ENCODE measurements at regions not wholly inside any gene's neighbourhood (a gene's known extent, or its start where the extent isn't known, plus 50 kb on each side); places are given as distances from the start of the nearest gene placed in this dataset.
"Not testable (repeated sequence)": the region's sequence is repeated elsewhere in the genome, so short reads cannot be mapped to it uniquely, and the experiment has no call there.

GRCh38 chr9:101849102-101849707 lies 110.8 kb upstream of the GRIN3A start:
- Histone ChIP-seq H3K4me1 (ENCODE audit: control insufficient read depth, low read depth, low read length) (peaks cover 7% of the 10 kb centered on the region), H3K27ac (ENCODE audit: low read length) (no peak overlapping the region), H3K9me3 (ENCODE audit: control insufficient read depth, low read depth, low read length) (no peaks in the 10 kb centered on the region), H3K36me3 (ENCODE audit: control insufficient read depth, low read depth, low read length) (no peaks in the 10 kb centered on the region), H3K9ac (ENCODE audit: low read length) (no peak overlapping the region), H3K27me3 (ENCODE audit: control insufficient read depth, insufficient read depth, low read length) (no peaks in the 10 kb centered on the region), H3K4me3 (ENCODE audit: low read length) (no peak overlapping the region)

- Histone ChIP-seq H3K4me3 (ENCODE audit: low read length) (no peak overlapping the region), H3K27me3 (ENCODE audit: control insufficient read depth, insufficient read depth, low read length) (no peaks in the 10 kb centered on the region), H3K9ac (ENCODE audit: low read length) (no peak overlapping the region), H3K27ac (ENCODE audit: low read length) (no peak overlapping the region), H3K9me3 (ENCODE audit: control insufficient read depth, low read depth, low read length) (no peaks in the 10 kb centered on the region), H3K36me3 (ENCODE audit: control insufficient read depth, low read depth, low read length) (no peaks in the 10 kb centered on the region), H3K4me1 (ENCODE audit: control insufficient read depth, low read depth, low read length) (peaks cover 7% of the 10 kb centered on the region)
Observed at GRCh38 chr9:101848485-101848919, 110.1 kb upstream of the GRIN3A start.

- Histone ChIP-seq H3K9ac (ENCODE audit: low read length) (no peak overlapping the region), H3K9me3 (ENCODE audit: control insufficient read depth, low read depth, low read length) (no peaks in the 10 kb centered on the region), H3K4me1 (ENCODE audit: control insufficient read depth, low read depth, low read length) (peaks cover 7% of the 10 kb centered on the region), H3K4me3 (ENCODE audit: low read length) (no peak overlapping the region), H3K27me3 (ENCODE audit: control insufficient read depth, insufficient read depth, low read length) (no peaks in the 10 kb centered on the region), H3K36me3 (ENCODE audit: control insufficient read depth, low read depth, low read length) (no peaks in the 10 kb centered on the region), H3K27ac (ENCODE audit: low read length) (no peak overlapping the region)
Observed at GRCh38 chr9:101846161-101846560, 107.7 kb upstream of the GRIN3A start.

GRCh38 chr9:101840694-101841188 lies 102.3 kb upstream of the GRIN3A start:
- Histone ChIP-seq H3K4me1 (ENCODE audit: control insufficient read depth, low read depth, low read length) (peaks cover 7% of the 10 kb centered on the region), H3K27me3 (ENCODE audit: control insufficient read depth, insufficient read depth, low read length) (no peaks in the 10 kb centered on the region), H3K4me3 (ENCODE audit: low read length) (no peak overlapping the region)

GRCh38 chr9:101838988-101839387 lies 100.5 kb upstream of the GRIN3A start:
- H3K4me3 ChIP-seq (ENCODE audit: low read length); H3K4me1 ChIP-seq (ENCODE audit: control insufficient read depth, low read depth, low read length): not testable (repeated sequence)

More at GRCh38 chr9:101840694-101841188, 102.3 kb upstream of the GRIN3A start:
- Histone ChIP-seq H3K36me3 (ENCODE audit: control insufficient read depth, low read depth, low read length) (no peaks in the 10 kb centered on the region), H3K27ac (ENCODE audit: low read length) (no peak overlapping the region), H3K9ac (ENCODE audit: low read length) (no peak overlapping the region), H3K9me3 (ENCODE audit: control insufficient read depth, low read depth, low read length) (no peaks in the 10 kb centered on the region)

GRCh38 chr9:101836021-101836420 lies 97.6 kb upstream of the GRIN3A start:
- Histone ChIP-seq H3K27ac (ENCODE audit: low read length) (no peak overlapping the region), H3K36me3 (ENCODE audit: control insufficient read depth, low read depth, low read length) (no peaks in the 10 kb centered on the region), H3K9me3 (ENCODE audit: control insufficient read depth, low read depth, low read length) (no peaks in the 10 kb centered on the region), H3K27me3 (ENCODE audit: control insufficient read depth, insufficient read depth, low read length) (no peaks in the 10 kb centered on the region), H3K4me3 (ENCODE audit: low read length) (no peak overlapping the region), H3K4me1 (ENCODE audit: control insufficient read depth, low read depth, low read length) (no peaks in the 10 kb centered on the region), H3K9ac (ENCODE audit: low read length) (no peak overlapping the region)

More at GRCh38 chr9:101838988-101839387, 100.5 kb upstream of the GRIN3A start:
- H3K27me3 ChIP-seq (ENCODE audit: control insufficient read depth, insufficient read depth, low read length); H3K9me3 ChIP-seq (ENCODE audit: control insufficient read depth, low read depth, low read length); H3K27ac ChIP-seq (ENCODE audit: low read length); H3K9ac ChIP-seq (ENCODE audit: low read length); H3K36me3 ChIP-seq (ENCODE audit: control insufficient read depth, low read depth, low read length): not testable (repeated sequence)

- no peaks in the 10 kb centered on the region for H3K27me3 ChIP-seq (ENCODE audit: control insufficient read depth, insufficient read depth, low read length)
- no peaks in the 10 kb centered on the region for H3K9me3 ChIP-seq (ENCODE audit: control insufficient read depth, low read depth, low read length)
- H3K9ac ChIP-seq (ENCODE audit: low read length) = no peak overlapping the region
- H3K36me3 ChIP-seq (ENCODE audit: control insufficient read depth, low read depth, low read length) = no peaks in the 10 kb centered on the region
- no peaks in the 10 kb centered on the region for H3K4me1 ChIP-seq (ENCODE audit: control insufficient read depth, low read depth, low read length)
- H3K27ac ChIP-seq (ENCODE audit: low read length) = no peak overlapping the region
- no peak overlapping the region for H3K4me3 ChIP-seq (ENCODE audit: low read length)
Observed at GRCh38 chr9:101832486-101832885, 94.0 kb upstream of the GRIN3A start.

GRCh38 chr9:101821450-101821849 lies 83.0 kb upstream of the GRIN3A start:
- H3K4me3 ChIP-seq (ENCODE audit: low read length); H3K4me1 ChIP-seq (ENCODE audit: control insufficient read depth, low read depth, low read length); H3K27ac ChIP-seq (ENCODE audit: low read length); H3K9me3 ChIP-seq (ENCODE audit: control insufficient read depth, low read depth, low read length); H3K36me3 ChIP-seq (ENCODE audit: control insufficient read depth, low read depth, low read length); H3K9ac ChIP-seq (ENCODE audit: low read length); H3K27me3 ChIP-seq (ENCODE audit: control insufficient read depth, insufficient read depth, low read length): not testable (repeated sequence)

GRCh38 chr9:101820983-101821382 lies 82.5 kb upstream of the GRIN3A start:
- H3K4me3 ChIP-seq (ENCODE audit: low read length); H3K9ac ChIP-seq (ENCODE audit: low read length); H3K27ac ChIP-seq (ENCODE audit: low read length); H3K36me3 ChIP-seq (ENCODE audit: control insufficient read depth, low read depth, low read length); H3K9me3 ChIP-seq (ENCODE audit: control insufficient read depth, low read depth, low read length); H3K27me3 ChIP-seq (ENCODE audit: control insufficient read depth, insufficient read depth, low read length); H3K4me1 ChIP-seq (ENCODE audit: control insufficient read depth, low read depth, low read length): not testable (repeated sequence)

- no peaks in the 10 kb centered on the region for H3K36me3 ChIP-seq (ENCODE audit: control insufficient read depth, low read depth, low read length)
- H3K4me3 ChIP-seq (ENCODE audit: low read length) = no peak overlapping the region
- no peaks in the 10 kb centered on the region for H3K27me3 ChIP-seq (ENCODE audit: control insufficient read depth, insufficient read depth, low read length)
- H3K9me3 ChIP-seq (ENCODE audit: control insufficient read depth, low read depth, low read length) = no peaks in the 10 kb centered on the region
- no peak overlapping the region for H3K9ac ChIP-seq (ENCODE audit: low read length)
- H3K27ac ChIP-seq (ENCODE audit: low read length) = no peak overlapping the region
- H3K4me1 ChIP-seq (ENCODE audit: control insufficient read depth, low read depth, low read length) = no peaks in the 10 kb centered on the region
Observed at GRCh38 chr9:101814064-101814463, 75.6 kb upstream of the GRIN3A start.

- H3K9me3 ChIP-seq (ENCODE audit: control insufficient read depth, low read depth, low read length); H3K4me3 ChIP-seq (ENCODE audit: low read length); H3K36me3 ChIP-seq (ENCODE audit: control insufficient read depth, low read depth, low read length); H3K27ac ChIP-seq (ENCODE audit: low read length); H3K27me3 ChIP-seq (ENCODE audit: control insufficient read depth, insufficient read depth, low read length); H3K9ac ChIP-seq (ENCODE audit: low read length); H3K4me1 ChIP-seq (ENCODE audit: control insufficient read depth, low read depth, low read length): not testable (repeated sequence)
Observed at GRCh38 chr9:101807879-101808278, 69.4 kb upstream of the GRIN3A start.

- Histone ChIP-seq H3K4me3 (ENCODE audit: low read length) (no peak overlapping the region), H3K9me3 (ENCODE audit: control insufficient read depth, low read depth, low read length) (no peaks in the 10 kb centered on the region), H3K36me3 (ENCODE audit: control insufficient read depth, low read depth, low read length) (no peaks in the 10 kb centered on the region), H3K4me1 (ENCODE audit: control insufficient read depth, low read depth, low read length) (no peaks in the 10 kb centered on the region), H3K27me3 (ENCODE audit: control insufficient read depth, insufficient read depth, low read length) (no peaks in the 10 kb centered on the region), H3K27ac (ENCODE audit: low read length) (no peak overlapping the region), H3K9ac (ENCODE audit: low read length) (no peak overlapping the region)
Observed at GRCh38 chr9:101796044-101796443, 57.6 kb upstream of the GRIN3A start.

All from iPS-18a (cell line).